ENCODE measurements at regions not wholly inside any gene's neighbourhood (a gene's known extent, or its start where the extent isn't known, plus 50 kb on each side); places are given as distances from the start of the nearest gene placed in this dataset.
"Not testable (repeated sequence)": the region's sequence is repeated elsewhere in the genome, so short reads cannot be mapped to it uniquely, and the experiment has no call there.

- H3K4me2 ChIP-seq (ENCODE audit: insufficient read depth in 1 of 2, low read depth in 2 of 2, low read length in 2 of 2); H3K9ac ChIP-seq (replicated peaks in 1 of 4; ENCODE audit: extremely low read depth in 1 of 4, low read depth in 3 of 4, low read length in 3 of 4); H2AFZ ChIP-seq (ENCODE audit: low read length); H3K4me3 ChIP-seq (ENCODE audit: extremely low read depth in 1 of 4, insufficient read depth in 2 of 4, low read depth in 3 of 4, low read length in 4 of 4); H3K4me1 ChIP-seq (replicated peaks in 1 of 4; ENCODE audit: control insufficient read depth in 3 of 4, insufficient read depth in 4 of 4, low read length in 3 of 4); H3K23me2 ChIP-seq (ENCODE audit: low read depth, low read length); H3K56ac ChIP-seq (replicated peaks; ENCODE audit: insufficient read length, low read depth, low read length); H2AK5ac ChIP-seq (ENCODE audit: low read depth, low read length); H3K4ac ChIP-seq (replicated peaks; ENCODE audit: insufficient read length, low read depth, low read length); H2BK5ac ChIP-seq (ENCODE audit: low read depth, low read length); POLR2A ChIA-PET (ENCODE audit: partially characterized antibody); H2BK120ac ChIP-seq (replicated peaks; ENCODE audit: low read depth, low read length); H4K5ac ChIP-seq (ENCODE audit: insufficient read length, low read depth, low read length); H3K14ac ChIP-seq (ENCODE audit: insufficient read length); H2BK20ac ChIP-seq (ENCODE audit: low read length); H4K8ac ChIP-seq (ENCODE audit: extremely low read depth, insufficient read depth, low read length); FAIRE-seq; H2BK12ac ChIP-seq (ENCODE audit: low read depth, low read length); H3K79me1 ChIP-seq (ENCODE audit: low read depth, low read length); H3K9me3 ChIP-seq (ENCODE audit: insufficient read depth in 2 of 2, low read depth in 1 of 2, low read length in 1 of 2); H3K79me2 ChIP-seq (ENCODE audit: control insufficient read depth in 1 of 2, insufficient read depth in 2 of 2, low read length in 2 of 2); H3K27ac ChIP-seq (ENCODE audit: low read depth, low read length); H3K27me3 ChIP-seq (replicated peaks in 1 of 4; ENCODE audit: control insufficient read depth in 3 of 4, extremely low read depth in 1 of 4, insufficient read depth in 3 of 4, low read length in 3 of 4); H4K91ac ChIP-seq (replicated peaks; ENCODE audit: insufficient read length, low read length); DNase-seq (ENCODE audit: low read depth in 1 of 2, low spot score in 2 of 2); H4K20me1 ChIP-seq (replicated peaks in 1 of 2; ENCODE audit: control insufficient read depth in 1 of 2, insufficient read depth in 2 of 2, low read length in 2 of 2); H3K23ac ChIP-seq (ENCODE audit: insufficient read length); H3K36me3 ChIP-seq (ENCODE audit: control insufficient read depth in 2 of 4, insufficient read depth in 4 of 4, low read length in 3 of 4); H2BK15ac ChIP-seq (ENCODE audit: low read length); H3K18ac ChIP-seq (ENCODE audit: extremely low read depth, low read length): not testable (repeated sequence)
- 75% methylated on average over 1 of the region's 1 CpG; no CpG with 5 or more reads in 1 of the 2 experiments for WGBS, 2 experiments (ENCODE audit: extremely low coverage in 1 of 2, insufficient coverage in 1 of 2, insufficient read length in 1 of 2, insufficient replicate concordance in 2 of 2, low coverage in 1 of 2, low lambda C conversion rate in 2 of 2, missing lambda C conversion rate in 1 of 2)
- CTCF ChIA-PET (ENCODE audit: partially characterized antibody), result interaction anchor here (1.8 kb wide), 1 partner anchor 12 kb away, joined by 4 read pairs; no protein-coding TSS in a partner anchor
Observed at GRCh38 chr6:80510521-80510920, 404.1 kb downstream of the BCKDHB start.

All from H1 (cell line).